ACHN (cell line): ENCODE measurements at regions not wholly inside any gene's neighbourhood (a gene's known extent, or its start where the extent isn't known, plus 50 kb on each side); places are given as distances from the start of the nearest gene placed in this dataset.
A peak's percentile ranks its signal among the peaks of the same experiment; 100 is the strongest.
"Not testable (repeated sequence)": the region's sequence is repeated elsewhere in the genome, so short reads cannot be mapped to it uniquely, and the experiment has no call there.

Source experiments
- DNase-seq: peaks from one replicate; pipeline ENCODE4 v3.0.0-alpha.2; 2015
- in situ Hi-C: cut with HindIII; loops from 2 replicates; pipeline ENCODE4 v1.10.0; 2017; ENCODE audit warnings: low sequenced_read_pairs, low pct_ligation_motif_present, low pct_unique_long_range_greater_than_20kb

DNA sequence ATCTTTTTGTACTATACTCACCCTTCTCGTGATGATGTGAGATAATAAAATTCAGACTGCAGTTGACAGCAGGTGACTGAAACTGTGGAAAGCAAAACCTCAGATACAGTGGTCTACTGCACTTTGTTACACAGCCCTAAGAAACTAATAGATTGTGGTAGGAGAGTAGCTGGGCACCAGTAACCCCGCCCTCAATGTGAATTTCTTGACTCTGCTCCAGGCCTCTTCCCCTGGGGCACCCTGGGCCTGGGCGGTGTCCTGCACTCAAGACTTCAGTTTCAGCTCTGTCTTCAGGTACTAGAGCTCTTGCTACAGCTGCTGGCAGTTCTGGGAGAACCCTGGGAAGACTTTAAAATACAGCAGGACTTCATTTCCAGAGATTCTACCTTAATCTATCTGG is 197.6 kb upstream of the AVPR1A start:
- in situ Hi-C loops: no loop called here
- no peak for DNase-seq

DNA sequence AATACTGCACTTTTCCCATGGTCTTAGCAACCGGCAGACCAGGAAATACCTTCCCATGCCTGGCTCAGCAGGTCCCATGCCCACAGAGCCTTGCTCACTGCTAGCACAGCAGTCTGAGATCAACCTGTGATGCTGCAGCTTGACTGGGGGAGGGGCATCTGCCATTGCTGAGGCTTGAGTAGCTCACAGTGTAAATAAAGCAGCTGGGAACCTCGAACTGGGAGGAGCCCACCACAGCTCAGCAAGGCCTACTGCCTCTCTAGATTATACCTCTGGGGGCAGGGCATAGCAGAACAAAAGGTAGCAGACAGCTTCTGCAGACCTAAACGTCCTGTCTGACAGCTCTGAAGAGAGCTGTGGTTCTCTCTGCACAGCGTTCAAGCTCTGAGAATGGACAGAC is 186.2 kb upstream of the AVPR1A start:
- in situ Hi-C loops, DNase-seq: not testable (repeated sequence)

DNA sequence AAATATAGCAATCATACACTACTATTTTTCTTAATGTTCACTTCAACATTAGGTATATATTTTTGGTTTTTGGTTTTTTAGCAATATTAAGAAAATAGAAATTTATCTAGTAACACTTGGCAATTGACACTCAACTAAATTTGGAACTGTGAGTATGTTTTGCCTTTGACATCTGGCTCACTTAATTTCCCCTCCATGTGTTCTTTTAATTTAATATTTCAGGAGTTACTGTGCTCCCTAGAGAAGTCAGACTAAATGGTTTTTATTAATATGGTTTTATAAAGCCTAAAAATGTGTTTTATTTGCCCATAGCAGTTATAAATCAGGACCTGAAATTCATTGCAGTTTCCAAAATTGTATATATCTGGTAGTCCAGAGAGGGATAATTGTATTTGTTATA is 175.3 kb upstream of the AVPR1A start:
- in situ Hi-C loops: no loop called here
- no peak for DNase-seq

DNA sequence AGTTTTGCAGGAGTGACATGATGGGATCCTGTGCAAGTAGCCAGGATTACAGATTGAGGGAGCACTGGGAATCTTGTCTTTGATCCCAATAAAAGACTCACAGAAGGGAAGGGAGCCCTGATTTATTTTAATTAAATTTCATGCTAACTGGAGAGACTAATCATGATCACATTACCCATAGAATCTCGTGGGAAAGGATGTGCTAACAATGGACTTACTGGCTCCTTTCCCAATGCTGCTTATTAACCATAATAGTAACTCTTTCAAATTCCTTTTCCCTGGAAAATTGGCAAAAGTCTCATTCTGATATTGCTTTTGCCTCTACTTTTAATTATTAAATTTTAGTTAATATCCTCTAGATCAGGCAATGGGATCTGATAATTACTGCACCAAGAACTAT is 174.8 kb upstream of the AVPR1A start:
- no peak for DNase-seq
- in situ Hi-C loops: no loop called here

DNA sequence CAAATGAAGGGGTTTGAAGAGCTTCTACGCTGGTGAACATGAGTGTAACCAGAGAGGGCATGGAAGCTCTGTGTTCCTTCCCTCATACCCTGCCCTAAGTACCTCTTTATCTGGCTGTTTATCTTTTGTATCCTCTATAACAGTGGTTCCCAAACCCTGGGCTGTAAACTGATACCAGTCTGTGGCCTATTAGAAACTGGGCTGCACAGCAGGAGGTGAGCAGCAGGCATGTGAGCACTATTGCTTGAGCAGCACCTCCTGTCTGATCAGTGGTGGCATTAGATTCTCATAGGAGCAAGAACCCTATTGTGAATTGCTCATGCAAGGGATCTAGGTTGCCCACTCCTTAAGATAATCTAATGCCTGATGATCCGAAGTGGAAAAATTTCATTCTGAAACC is 172.9 kb upstream of the AVPR1A start:
- DNase-seq: no peak
- in situ Hi-C loops: no loop called here

DNA sequence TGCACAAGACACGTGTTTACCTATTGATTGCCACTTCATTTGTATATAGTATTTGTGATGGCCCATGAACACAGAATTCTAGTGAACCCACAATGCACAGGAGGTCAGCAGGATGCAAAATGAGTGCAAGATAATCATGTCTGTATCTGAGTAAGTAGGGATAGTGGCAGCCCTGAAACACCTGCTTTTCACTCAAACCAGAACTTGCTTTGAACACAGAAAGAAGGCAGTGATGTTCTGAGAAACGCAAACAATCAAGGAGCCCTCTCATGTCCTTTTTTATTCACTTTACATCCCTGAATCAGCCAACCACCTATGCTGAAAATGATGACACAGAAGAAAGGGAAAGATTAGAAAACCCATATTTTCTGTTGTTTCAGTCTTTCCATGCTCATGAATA is 170.4 kb upstream of the AVPR1A start:
- DNase-seq: no peak
- in situ Hi-C loops: no loop called here

DNA sequence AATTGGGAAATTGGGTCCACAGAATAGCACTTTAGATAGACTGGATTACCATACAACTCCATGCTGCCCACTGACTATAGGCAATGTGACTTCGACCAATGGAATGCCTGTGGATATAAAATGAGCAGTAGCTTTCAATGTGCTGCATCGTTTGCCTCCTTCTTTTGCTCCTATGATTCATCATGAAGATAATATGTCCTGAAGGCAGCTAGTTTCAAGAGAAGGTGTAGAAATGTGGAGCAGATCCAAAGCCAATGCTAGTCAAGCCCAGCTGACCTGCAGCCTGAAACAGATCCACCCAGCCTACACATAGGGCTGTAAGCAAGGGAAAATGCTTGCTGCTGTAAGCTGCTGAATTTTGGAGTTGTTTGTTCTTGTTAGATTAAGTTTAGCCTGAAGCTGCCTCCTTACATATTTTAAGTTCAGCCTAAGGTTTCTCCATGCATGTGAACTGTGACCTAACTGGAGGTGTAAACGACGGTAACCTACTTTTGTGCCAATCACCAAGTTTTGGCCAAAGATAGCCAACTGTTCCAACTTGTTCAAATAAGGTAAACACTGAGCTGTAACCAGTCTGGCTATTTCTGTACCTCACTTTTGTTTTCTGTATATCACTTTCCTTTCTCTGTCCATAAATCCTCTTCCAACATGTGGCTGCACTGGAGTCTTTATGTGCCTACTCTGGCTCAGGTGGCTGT is 169.1 kb upstream of the AVPR1A start:
- no peak for DNase-seq
- in situ Hi-C loops: no loop called here

DNA sequence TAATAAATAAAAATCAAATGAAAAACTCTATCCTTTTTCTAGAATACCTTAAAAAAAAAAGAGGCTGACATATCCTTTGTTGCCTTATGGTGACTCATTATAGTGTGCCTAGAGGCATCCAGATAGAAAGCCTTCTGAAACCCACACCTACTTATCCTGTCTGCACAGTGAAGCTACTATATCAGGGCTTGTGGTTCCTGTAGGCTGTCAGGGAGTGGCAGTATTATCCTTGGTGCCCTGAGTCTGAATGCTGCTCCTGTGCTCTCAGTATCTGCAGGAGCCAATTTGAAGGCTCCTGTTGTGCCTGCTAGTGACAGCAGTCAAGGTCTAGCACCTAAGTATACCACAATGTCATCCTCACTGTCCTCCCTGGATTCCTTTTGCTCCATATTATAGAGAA is 168.4 kb upstream of the AVPR1A start:
- in situ Hi-C loops: no loop called here
- DNase-seq: peak; percentile 22

DNA sequence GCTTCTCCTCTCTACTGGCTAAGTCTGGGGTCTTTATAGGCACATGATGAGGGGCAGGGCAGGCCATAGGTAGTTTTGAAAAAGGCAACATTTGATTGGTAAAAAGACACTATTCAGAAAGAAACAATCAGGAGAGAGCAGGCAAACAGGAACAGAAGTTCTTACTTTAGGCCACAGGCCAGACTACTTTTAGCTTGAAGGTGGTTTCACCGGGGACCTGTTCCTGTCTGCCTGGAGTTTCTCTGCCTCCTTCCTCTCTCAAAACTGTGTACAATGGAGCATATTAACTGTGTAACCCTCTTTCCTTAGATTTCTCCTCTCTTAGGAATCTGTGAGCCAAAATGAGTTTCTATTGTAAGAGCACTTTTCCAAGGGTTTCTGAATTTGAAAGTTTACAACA is 167.9 kb upstream of the AVPR1A start:
- in situ Hi-C loops: no loop called here

DNA sequence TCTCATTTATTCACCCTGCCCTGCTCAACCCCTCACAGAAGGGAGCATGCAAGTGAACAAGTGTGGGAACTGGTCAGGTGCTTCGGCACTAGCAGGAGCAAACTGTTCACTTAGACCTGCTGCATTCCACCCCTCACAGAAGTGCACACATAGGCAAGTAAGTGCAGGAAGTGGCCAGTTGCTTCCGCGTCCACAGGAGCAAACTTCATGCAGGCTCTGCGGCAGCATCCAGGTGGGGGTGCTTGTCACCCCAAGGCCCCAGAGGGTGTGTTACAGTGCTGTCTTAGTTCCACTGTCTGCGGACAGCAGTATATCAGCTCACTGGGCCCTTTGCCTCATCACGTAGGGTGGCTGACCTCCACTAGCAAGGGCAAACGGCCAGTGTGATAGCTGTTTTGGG is 167.3 kb upstream of the AVPR1A start:
- in situ Hi-C loops: no loop called here
- DNase-seq: no peak

More for the DNA sequence above, 167.9 kb upstream of the AVPR1A start:
- no peak for DNase-seq

DNA sequence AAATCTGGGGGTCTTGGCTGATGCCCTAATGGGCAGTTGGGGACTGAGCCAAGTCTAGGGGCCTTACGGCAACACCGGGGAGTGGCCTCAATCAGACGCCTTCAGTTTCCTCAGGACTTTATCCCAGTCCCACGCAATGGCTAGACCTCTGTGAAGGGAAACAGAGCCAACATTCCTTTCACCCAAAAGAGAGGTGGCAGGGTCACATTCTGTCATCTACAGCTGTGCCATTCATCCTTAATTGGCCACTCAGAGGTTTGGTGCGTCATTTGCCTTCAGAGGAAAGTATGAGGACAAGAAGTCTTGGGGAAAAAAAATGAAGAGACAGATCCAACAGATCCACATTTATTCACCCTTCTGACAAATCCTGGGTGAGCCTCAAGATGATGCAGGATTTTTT is 166.9 kb upstream of the AVPR1A start:
- DNase-seq: no peak
- in situ Hi-C loops: no loop called here

DNA sequence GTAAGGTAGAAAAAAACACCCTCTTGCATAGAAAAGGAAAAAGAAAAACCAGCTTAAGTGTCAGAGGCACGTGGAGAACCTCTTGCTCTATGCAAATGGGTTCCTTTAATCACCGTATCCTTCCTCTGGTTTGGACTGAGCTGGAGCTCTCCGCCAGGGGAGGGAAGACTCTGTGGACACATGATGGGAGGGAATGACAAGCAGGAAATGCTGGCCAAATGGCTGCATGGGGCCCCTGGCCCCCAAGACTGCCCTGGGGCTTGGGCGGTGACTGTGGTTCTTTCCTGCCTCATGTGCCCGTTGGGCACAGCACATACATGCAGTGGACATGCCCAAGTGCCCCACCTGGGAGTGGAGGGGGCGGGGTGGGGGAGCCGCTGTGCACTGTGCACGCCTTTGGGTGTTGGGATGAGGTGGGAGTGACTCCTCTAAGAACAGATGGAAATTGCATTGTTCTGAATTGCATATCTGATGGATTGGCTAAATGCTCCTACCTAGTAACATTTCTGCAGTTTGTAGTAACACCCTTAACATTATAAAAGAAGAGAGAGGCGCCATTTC is 166.4 kb upstream of the AVPR1A start:
- DNase-seq: no peak
- in situ Hi-C loops: no loop called here

DNA sequence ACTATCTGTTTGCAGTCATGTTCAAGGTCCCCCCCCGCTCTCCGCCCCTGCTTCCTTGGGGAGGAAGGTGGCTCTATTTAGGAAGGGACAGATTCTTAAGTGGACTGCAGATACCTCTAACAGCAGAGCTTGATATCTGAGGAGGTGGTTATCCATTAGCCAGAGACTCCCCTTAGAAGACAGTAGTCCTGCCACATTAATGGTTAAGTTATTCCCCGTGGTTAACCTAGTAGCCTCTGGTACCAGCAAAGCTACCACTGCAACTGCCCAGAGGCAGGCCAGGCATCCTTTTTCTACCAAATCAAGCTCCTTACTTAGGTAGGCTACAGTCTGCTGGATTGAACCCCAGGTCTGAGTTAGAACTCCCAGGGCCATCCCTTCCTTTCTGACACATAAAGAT is 162.1 kb upstream of the AVPR1A start:
- in situ Hi-C loops: no loop called here
- DNase-seq: peak; percentile 19

DNA sequence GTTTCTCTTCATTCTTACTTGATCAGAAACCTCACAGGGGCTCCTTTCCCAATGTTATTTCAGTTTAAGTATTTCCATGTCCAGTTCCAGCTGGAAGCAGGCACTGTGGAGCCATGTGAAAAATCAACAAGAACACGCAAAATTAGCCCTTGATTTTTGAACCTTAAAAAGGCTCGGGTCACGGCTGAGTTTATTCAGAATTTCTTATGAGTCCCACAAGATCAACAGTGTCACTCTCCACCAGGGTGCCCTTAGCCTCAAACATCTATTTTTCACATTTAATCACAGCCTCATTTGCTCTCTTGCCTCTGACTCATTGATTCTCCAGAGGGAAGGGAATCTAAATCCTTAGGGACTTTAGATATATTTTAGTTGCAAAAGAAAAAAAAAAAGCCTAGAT is 157.7 kb upstream of the AVPR1A start:
- no peak for DNase-seq
- in situ Hi-C loops: no loop called here

DNA sequence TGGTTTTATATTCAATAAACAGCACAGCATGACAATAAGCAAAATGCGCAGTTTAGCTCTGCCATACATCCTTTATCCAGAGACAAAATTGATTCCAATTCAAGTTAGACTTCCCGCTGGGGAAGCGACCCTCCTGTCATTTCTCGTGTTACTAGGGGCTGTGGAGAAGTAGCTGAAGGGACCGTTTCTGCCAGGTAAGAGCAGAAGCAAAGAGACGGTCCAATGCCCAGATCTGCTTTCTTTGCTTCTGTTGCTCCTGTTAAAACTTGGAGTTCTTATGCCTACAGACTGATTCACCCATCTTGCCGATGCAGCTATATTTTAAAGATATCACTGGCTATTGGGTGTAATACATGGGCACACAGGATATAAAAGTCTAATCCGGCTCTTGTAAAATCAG is 156.8 kb upstream of the AVPR1A start:
- in situ Hi-C loops: no loop called here
- DNase-seq: no peak

DNA sequence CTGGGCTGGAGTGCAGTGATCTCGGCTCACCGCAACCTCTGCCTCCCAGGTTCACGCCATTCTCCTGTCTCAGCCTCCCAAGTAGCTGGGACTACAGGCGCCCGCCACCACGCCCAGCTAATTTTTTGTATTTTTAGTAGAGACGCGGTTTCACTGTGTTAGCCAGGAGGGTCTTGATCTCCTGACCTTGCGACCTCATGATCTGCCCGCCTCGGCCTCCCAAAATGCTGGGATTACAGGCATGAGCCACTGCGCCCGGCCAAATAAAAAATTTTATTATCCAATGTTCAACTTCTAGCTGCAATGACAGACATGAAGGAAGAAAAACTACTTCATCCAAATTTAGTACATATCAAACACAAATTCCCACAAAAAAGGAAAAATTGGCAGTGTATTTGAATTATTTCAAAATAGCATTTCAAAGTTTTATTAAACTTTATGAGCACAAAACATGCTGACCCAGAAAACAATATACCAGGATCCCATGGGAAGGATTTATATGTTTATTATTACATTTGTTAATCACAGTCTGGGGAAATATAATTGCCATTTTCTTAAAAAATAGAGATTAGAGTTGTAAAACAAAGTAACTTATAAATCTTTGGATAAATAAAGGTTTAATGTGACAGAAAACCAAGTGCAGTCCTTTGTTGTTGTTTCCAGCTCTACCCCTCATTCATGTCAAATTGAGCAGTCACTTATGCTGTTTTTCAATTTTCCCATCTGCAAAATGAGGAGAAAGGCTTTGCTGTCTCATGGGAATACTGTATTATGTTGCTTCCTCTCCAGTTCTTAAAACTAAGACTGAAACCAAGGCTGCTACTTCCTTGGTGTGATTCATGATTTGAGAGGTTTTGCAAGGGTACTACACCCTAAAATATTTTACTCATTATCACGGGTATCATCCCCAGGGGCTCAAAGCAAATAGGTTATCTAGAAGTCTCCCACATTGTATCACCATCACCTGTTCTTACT is 155.2 kb upstream of the AVPR1A start:
- no peak for DNase-seq
- in situ Hi-C loops: no loop called here

DNA sequence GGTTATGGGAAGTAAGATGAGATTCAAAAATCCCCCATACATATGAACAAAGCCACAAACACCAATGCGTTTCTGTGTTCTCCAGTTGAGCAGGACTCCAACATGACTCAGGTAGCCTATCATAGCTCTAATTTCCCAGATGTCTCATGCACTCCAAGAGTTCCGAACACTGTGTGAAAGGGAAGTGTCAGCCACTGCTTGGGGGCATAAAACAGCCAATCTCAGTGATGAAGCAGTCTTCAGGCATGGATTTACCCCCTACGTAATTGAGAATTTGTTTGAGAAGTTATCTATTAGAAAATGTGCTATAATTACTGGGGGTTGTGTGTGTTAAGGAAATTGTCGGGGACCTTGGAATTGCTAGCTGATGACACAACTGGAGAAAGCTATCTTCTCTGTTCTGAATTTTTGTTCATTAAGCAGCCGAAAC is 153.9 kb upstream of the AVPR1A start:
- no peak for DNase-seq
- in situ Hi-C loops: no loop called here

DNA sequence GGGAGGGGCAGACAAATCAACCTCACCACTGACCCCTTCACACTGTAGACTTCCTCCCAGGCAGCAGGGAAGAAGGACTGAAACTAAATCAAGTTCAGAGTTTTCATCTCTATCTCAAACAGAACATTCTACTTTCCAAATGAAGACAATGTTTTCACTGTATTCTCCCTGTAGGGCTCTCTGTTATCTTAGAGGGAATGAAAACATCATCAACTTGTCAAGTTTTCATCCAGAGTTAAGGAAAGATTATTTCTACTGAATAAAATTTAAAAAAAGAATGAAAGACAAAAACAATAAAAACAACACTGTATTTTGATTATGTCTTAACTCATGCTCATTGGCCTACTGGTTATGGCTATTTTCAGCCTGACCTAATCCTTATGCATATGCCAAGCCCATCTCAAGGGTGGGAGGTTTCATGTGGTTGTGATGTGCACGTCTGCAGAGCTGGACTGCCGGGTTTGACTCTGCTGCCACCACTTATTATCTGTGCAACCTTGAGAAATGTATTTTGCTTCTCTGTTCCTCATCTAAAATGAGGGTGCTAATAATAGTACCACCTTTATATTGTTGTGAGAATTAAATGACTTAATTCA is 152.0 kb upstream of the AVPR1A start:
- in situ Hi-C loops: no loop called here
- DNase-seq: no peak

DNA sequence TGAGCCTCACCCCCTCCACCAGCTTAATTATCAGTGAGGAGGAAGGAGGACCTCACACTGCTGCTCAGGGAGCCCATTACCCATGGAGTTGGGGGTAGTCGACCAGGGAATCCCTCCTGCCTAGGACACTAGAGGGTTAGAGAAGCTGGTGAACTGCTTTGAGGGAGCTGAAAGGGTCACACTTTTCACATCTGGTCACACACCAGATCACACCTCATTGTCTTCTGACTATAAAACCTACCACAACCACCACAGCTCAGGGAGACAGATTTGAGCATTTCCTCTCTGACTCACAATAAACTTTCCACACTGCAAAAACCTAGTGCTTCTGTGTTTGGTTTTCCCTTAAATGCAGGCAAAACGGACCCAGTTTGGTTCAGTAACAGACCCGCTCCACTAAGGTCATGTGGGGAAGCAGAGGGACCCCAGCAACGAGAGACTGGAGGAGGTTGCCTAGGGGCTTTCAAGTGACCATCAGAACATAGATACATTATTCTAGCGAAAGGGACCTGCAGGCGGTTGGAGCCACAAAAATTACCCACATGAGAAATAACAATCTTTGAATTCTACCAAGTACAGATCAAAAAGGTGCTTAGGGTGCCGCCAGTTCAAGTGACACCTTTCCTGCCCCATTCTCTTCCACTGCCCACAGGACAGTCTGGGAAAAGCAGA is 151.4 kb upstream of the AVPR1A start:
- DNase-seq: no peak
- in situ Hi-C loops: no loop called here
